ENCODE measurements at regions not wholly inside any gene's neighbourhood (a gene's known extent, or its start where the extent isn't known, plus 50 kb on each side); places are given as distances from the start of the nearest gene placed in this dataset.
"Not testable (repeated sequence)": the region's sequence is repeated elsewhere in the genome, so short reads cannot be mapped to it uniquely, and the experiment has no call there.

DNA sequence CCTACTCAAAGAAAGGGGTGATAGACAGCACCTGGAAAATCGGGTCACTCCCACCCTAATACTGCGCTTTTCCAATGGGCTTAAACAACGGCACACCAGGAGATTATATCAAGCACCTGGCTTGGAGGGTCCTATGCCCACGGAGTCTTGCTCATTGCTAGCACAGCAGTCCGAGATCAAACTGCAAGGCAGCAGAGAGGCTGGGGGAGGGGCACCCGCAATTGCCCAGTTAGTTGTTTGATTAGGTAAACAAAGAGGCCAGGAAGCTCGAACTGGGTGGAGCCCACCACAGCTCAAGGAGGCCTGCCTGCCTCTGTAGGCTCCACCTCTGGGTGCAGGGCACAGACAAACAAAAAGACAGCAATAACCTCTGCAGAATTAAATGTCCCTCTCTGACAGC is 224.5 kb upstream of the CCL2 start:
- TF ChIP-seq, protein P1, sequence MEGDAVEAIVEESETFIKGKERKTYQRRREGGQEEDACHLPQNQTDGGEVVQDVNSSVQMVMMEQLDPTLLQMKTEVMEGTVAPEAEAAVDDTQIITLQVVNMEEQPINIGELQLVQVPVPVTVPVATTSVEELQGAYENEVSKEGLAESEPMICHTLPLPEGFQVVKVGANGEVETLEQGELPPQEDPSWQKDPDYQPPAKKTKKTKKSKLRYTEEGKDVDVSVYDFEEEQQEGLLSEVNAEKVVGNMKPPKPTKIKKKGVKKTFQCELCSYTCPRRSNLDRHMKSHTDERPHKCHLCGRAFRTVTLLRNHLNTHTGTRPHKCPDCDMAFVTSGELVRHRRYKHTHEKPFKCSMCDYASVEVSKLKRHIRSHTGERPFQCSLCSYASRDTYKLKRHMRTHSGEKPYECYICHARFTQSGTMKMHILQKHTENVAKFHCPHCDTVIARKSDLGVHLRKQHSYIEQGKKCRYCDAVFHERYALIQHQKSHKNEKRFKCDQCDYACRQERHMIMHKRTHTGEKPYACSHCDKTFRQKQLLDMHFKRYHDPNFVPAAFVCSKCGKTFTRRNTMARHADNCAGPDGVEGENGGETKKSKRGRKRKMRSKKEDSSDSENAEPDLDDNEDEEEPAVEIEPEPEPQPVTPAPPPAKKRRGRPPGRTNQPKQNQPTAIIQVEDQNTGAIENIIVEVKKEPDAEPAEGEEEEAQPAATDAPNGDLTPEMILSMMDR (conservative IDR thresholded peaks at IDR 0.05) = not testable (repeated sequence)
- not testable (repeated sequence) for TF ChIP-seq ZFX (IDR thresholded peaks at IDR 0.05)
